ENCODE measurements at regions not wholly inside any gene's neighbourhood (a gene's known extent, or its start where the extent isn't known, plus 50 kb on each side); places are given as distances from the start of the nearest gene placed in this dataset.

- TF ChIP-seq CTCF (IDR thresholded peaks at IDR 0.05): no peak
- TF ChIP-seq ZFX (IDR thresholded peaks at IDR 0.05; ENCODE audit: borderline replicate concordance): no peak
These were observed 353.8 kb upstream of the PTBP2 start for GRCh38 chr1:96367791-96368190.
